ENCODE measurements at regions not wholly inside any gene's neighbourhood (a gene's known extent, or its start where the extent isn't known, plus 50 kb on each side); places are given as distances from the start of the nearest gene placed in this dataset.

- FAIRE-seq: no peak
- CTCF ChIA-PET (ENCODE audit: partially characterized antibody): interaction anchor here (1.0 to 1.1 kb wide), 2 partner anchors 123 to 170 kb away, joined by 3 read pairs; no protein-coding TSS in a partner anchor
- no peak overlapping the region for H3K4me2 ChIP-seq (ENCODE audit: insufficient read depth in 1 of 2, low read depth in 2 of 2, low read length in 2 of 2)
- TF ChIP-seq RAD21 (IDR thresholded peaks at IDR 0.05 in 1 of 2, conservative IDR thresholded peaks at IDR 0.05 in 1 of 2; ENCODE audit: low read depth in 2 of 2, low read length in 2 of 2): no peak
- TF ChIP-seq POU5F1 (IDR thresholded peaks at IDR 0.05; ENCODE audit: low read depth, low read length): no peak
- no peak for TF ChIP-seq NRF1 (IDR thresholded peaks at IDR 0.05; ENCODE audit: low read depth, low read length)
- TF ChIP-seq BRCA1 (IDR thresholded peaks at IDR 0.05; ENCODE audit: low read depth, low read length): no peak
- no peak for TF ChIP-seq RXRA (IDR thresholded peaks at IDR 0.05; ENCODE audit: insufficient read depth, low read depth, low read length)
- no peak for TF ChIP-seq SUZ12 (IDR thresholded peaks at IDR 0.05; ENCODE audit: low read length)
- no peak for TF ChIP-seq SIRT6 (IDR thresholded peaks at IDR 0.05; ENCODE audit: low read length)
- TF ChIP-seq YY1 (IDR thresholded peaks at IDR 0.05; ENCODE audit: low read depth, low read length): no peak
- no peak for TF ChIP-seq HDAC6 (IDR thresholded peaks at IDR 0.05; ENCODE audit: low read depth, low read length)
These were observed 357.9 kb downstream of the IRX2 start for GRCh38 chr5:2393556-2393955.

More at GRCh38 chr5:2393556-2393955, 357.9 kb downstream of the IRX2 start:
- H3K4me1 ChIP-seq (replicated peaks in 1 of 4; ENCODE audit: control insufficient read depth in 3 of 4, insufficient read depth in 4 of 4, low read length in 3 of 4): no peaks in the 10 kb centered on the region
- POLR2A ChIA-PET (ENCODE audit: partially characterized antibody): no interaction called here
- no peak overlapping the region for H3K23ac ChIP-seq (ENCODE audit: insufficient read length)
- no peaks in the 10 kb centered on the region for H3K27me3 ChIP-seq (replicated peaks in 1 of 4; ENCODE audit: control insufficient read depth in 3 of 4, extremely low read depth in 1 of 4, insufficient read depth in 3 of 4, low read length in 3 of 4)
- no peak overlapping the region for H2BK15ac ChIP-seq (ENCODE audit: low read length)
- H2BK20ac ChIP-seq (ENCODE audit: low read length): no peak overlapping the region
- no peak overlapping the region for H4K8ac ChIP-seq (ENCODE audit: extremely low read depth, insufficient read depth, low read length)
- no peaks in the 10 kb centered on the region for H3K79me2 ChIP-seq (ENCODE audit: control insufficient read depth in 1 of 2, insufficient read depth in 2 of 2, low read length in 2 of 2)
- H3K14ac ChIP-seq (ENCODE audit: insufficient read length): no peak overlapping the region
- no peaks in the 10 kb centered on the region; a peak in 1 of 4 replicates for H3K9me3 ChIP-seq (ENCODE audit: insufficient read depth in 2 of 2, low read depth in 1 of 2, low read length in 1 of 2)
- H3K9ac ChIP-seq (replicated peaks in 1 of 4; ENCODE audit: extremely low read depth in 1 of 4, low read depth in 3 of 4, low read length in 3 of 4): no peak overlapping the region
- WGBS, 2 experiments (ENCODE audit: extremely low coverage in 1 of 2, insufficient coverage in 1 of 2, insufficient read length in 1 of 2, insufficient replicate concordance in 2 of 2, low coverage in 1 of 2, low lambda C conversion rate in 2 of 2, missing lambda C conversion rate in 1 of 2): 92% methylated on average over 7 of the region's 7 CpGs; no CpG with 5 or more reads in 1 of the 2 experiments
- DNase-seq (ENCODE audit: low read depth in 1 of 2, low spot score in 2 of 2): no peak
- no peak overlapping the region for H3K27ac ChIP-seq (ENCODE audit: low read depth, low read length)
- no peak overlapping the region for H3K18ac ChIP-seq (ENCODE audit: extremely low read depth, low read length)
- no peaks in the 10 kb centered on the region for H3K36me3 ChIP-seq (ENCODE audit: control insufficient read depth in 2 of 4, insufficient read depth in 4 of 4, low read length in 3 of 4)
- H2BK5ac ChIP-seq (ENCODE audit: low read depth, low read length): no peak overlapping the region
- no peaks in the 10 kb centered on the region for H3K23me2 ChIP-seq (ENCODE audit: low read depth, low read length)
- no peak overlapping the region for H3K4me3 ChIP-seq (ENCODE audit: extremely low read depth in 1 of 4, insufficient read depth in 2 of 4, low read depth in 3 of 4, low read length in 4 of 4)
- H2AK5ac ChIP-seq (ENCODE audit: low read depth, low read length): no peak overlapping the region
- H3K4ac ChIP-seq (replicated peaks; ENCODE audit: insufficient read length, low read depth, low read length): no peak overlapping the region
- H2BK120ac ChIP-seq (replicated peaks; ENCODE audit: low read depth, low read length): no peak overlapping the region
- H2BK12ac ChIP-seq (ENCODE audit: low read depth, low read length): no peak overlapping the region
- no peak overlapping the region for H3K56ac ChIP-seq (replicated peaks; ENCODE audit: insufficient read length, low read depth, low read length)
- H4K5ac ChIP-seq (ENCODE audit: insufficient read length, low read depth, low read length): no peak overlapping the region
- no peaks in the 10 kb centered on the region for H4K20me1 ChIP-seq (replicated peaks in 1 of 2; ENCODE audit: control insufficient read depth in 1 of 2, insufficient read depth in 2 of 2, low read length in 2 of 2)
- H3K79me1 ChIP-seq (ENCODE audit: low read depth, low read length): no peaks in the 10 kb centered on the region
- no peak overlapping the region for H4K91ac ChIP-seq (replicated peaks; ENCODE audit: insufficient read length, low read length)
- no peak overlapping the region for H2AFZ ChIP-seq (ENCODE audit: low read length)

Data from H1 (cell line).